ENCODE measurements at regions not wholly inside any gene's neighbourhood (a gene's known extent, or its start where the extent isn't known, plus 50 kb on each side); places are given as distances from the start of the nearest gene placed in this dataset.
"Not testable (repeated sequence)": the region's sequence is repeated elsewhere in the genome, so short reads cannot be mapped to it uniquely, and the experiment has no call there.

- no peak for DNase-seq (ENCODE audit: low read depth in 2 of 2)
Observed at GRCh38 chr9:104980039-104980654, 52.2 kb upstream of the ABCA1 start.

- DNase-seq (ENCODE audit: low read depth in 2 of 2), result no peak
Observed at GRCh38 chr9:104981543-104982129, 53.7 kb upstream of the ABCA1 start.

- no peak for DNase-seq (ENCODE audit: low read depth in 2 of 2)
Observed at GRCh38 chr9:104982543-104982942, 54.6 kb upstream of the ABCA1 start.

GRCh38 chr9:104983491-104983890, 55.5 kb upstream of the ABCA1 start:
- no peak for DNase-seq (ENCODE audit: low read depth in 2 of 2)

GRCh38 chr9:104984121-104984520, 56.2 kb upstream of the ABCA1 start:
- DNase-seq (ENCODE audit: low read depth in 2 of 2), result no peak

- no peak for DNase-seq (ENCODE audit: low read depth in 2 of 2)
Observed at GRCh38 chr9:104984542-104984941, 56.6 kb upstream of the ABCA1 start.

- no peak for DNase-seq (ENCODE audit: low read depth in 2 of 2)
Observed at GRCh38 chr9:104984948-104985347, 57.0 kb upstream of the ABCA1 start.

GRCh38 chr9:104986096-104986495, 58.1 kb upstream of the ABCA1 start:
- DNase-seq (ENCODE audit: low read depth in 2 of 2), result no peak

GRCh38 chr9:104987743-104988142, 59.8 kb upstream of the ABCA1 start:
- no peak for DNase-seq (ENCODE audit: low read depth in 2 of 2)

GRCh38 chr9:104988539-104988938, 60.6 kb upstream of the ABCA1 start:
- DNase-seq (ENCODE audit: low read depth in 2 of 2), result no peak

GRCh38 chr9:104991144-104991953, 63.4 kb upstream of the ABCA1 start:
- DNase-seq (ENCODE audit: low read depth in 2 of 2), result peak; percentile 56 to 64

GRCh38 chr9:104992659-104993058, 64.7 kb upstream of the ABCA1 start:
- peak in 1 of 2 experiments; percentile 29 for DNase-seq (ENCODE audit: low read depth in 2 of 2)

GRCh38 chr9:104993291-104993963, 65.5 kb upstream of the ABCA1 start:
- DNase-seq (ENCODE audit: low read depth in 2 of 2), result peak in 1 of 2 experiments; percentile 24

- no peak for DNase-seq (ENCODE audit: low read depth in 2 of 2)
Observed at GRCh38 chr9:104997536-104997935, 69.6 kb upstream of the ABCA1 start.

GRCh38 chr9:104999136-104999535, 71.2 kb upstream of the ABCA1 start:
- DNase-seq (ENCODE audit: low read depth in 2 of 2), result no peak

GRCh38 chr9:105000529-105000928, 72.6 kb upstream of the ABCA1 start:
- not testable (repeated sequence) for DNase-seq (ENCODE audit: low read depth in 2 of 2)

GRCh38 chr9:105004466-105005090, 76.6 kb upstream of the ABCA1 start:
- no peak for DNase-seq (ENCODE audit: low read depth in 2 of 2)

- no peak for DNase-seq (ENCODE audit: low read depth in 2 of 2)
Observed at GRCh38 chr9:105005186-105005585, 77.2 kb upstream of the ABCA1 start.

GRCh38 chr9:105006514-105006913, 78.6 kb upstream of the ABCA1 start:
- no peak for DNase-seq (ENCODE audit: low read depth in 2 of 2)

- peak; percentile 78 to 83 for DNase-seq (ENCODE audit: low read depth in 2 of 2)
Observed at GRCh38 chr9:105007143-105007542, 79.2 kb upstream of the ABCA1 start.

- not testable (repeated sequence) for DNase-seq (ENCODE audit: low read depth in 2 of 2)
Observed at GRCh38 chr9:105010089-105010488, 82.1 kb upstream of the ABCA1 start.

- no peak for DNase-seq (ENCODE audit: low read depth in 2 of 2)
Observed at GRCh38 chr9:105021917-105022316, 94.0 kb upstream of the ABCA1 start.
